GM12873 (cell line): ENCODE measurements at regions not wholly inside any gene's neighbourhood (a gene's known extent, or its start where the extent isn't known, plus 50 kb on each side); places are given as distances from the start of the nearest gene placed in this dataset.

ENCODE experiments used
- TF ChIP-seq, protein P1 (sequence below): IDR thresholded peaks from 2 replicates; pipeline ENCODE4 v1.5.1; 2012; ENCODE audit warnings: low read depth, mild to moderate bottlenecking, moderate library complexity, low read length, control low read depth; ENCODE audit not compliant: insufficient read depth; ENCODE audit errors: missing control alignments

DNA sequence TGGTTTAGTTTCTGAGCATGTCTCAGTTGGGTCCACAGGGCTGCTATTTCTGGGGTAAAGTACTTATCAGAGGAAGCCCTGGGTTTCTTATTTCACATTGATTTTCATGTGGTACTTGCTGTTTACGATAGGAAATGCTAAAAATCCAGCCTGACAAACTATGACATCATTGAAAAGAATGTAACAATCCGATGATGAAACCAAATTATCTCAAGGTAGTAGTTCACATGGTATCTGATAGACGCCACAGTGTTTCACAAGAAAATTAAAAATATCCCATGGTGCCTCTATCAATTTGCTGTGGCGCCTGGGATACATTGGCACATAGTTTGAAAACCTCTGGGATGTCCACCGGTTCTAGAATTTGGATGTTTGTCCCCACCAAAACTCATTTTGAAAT is 418.9 kb upstream of the RPS6KA3 start:
- TF ChIP-seq, protein P1, sequence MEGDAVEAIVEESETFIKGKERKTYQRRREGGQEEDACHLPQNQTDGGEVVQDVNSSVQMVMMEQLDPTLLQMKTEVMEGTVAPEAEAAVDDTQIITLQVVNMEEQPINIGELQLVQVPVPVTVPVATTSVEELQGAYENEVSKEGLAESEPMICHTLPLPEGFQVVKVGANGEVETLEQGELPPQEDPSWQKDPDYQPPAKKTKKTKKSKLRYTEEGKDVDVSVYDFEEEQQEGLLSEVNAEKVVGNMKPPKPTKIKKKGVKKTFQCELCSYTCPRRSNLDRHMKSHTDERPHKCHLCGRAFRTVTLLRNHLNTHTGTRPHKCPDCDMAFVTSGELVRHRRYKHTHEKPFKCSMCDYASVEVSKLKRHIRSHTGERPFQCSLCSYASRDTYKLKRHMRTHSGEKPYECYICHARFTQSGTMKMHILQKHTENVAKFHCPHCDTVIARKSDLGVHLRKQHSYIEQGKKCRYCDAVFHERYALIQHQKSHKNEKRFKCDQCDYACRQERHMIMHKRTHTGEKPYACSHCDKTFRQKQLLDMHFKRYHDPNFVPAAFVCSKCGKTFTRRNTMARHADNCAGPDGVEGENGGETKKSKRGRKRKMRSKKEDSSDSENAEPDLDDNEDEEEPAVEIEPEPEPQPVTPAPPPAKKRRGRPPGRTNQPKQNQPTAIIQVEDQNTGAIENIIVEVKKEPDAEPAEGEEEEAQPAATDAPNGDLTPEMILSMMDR: no peak

DNA sequence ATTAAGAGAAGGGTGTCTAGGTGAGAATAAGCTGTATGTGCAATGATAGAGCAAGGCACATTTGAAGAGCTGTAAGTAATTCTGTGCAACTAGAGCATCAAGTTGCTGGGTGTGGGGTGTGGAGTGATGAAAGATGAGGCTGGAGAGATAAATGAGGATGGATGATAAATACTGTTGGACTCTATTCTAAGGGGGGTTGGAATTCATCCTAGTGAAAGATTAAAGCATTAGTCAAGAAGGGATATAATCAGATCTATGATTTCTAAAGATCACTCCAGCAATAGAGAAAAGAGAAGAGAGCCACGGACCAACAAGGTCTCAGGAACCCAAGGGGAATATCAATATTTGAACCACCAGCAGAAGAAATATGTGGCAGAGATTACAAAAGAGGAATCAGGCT is 415.0 kb upstream of the RPS6KA3 start:
- TF ChIP-seq, protein P1: no peak

DNA sequence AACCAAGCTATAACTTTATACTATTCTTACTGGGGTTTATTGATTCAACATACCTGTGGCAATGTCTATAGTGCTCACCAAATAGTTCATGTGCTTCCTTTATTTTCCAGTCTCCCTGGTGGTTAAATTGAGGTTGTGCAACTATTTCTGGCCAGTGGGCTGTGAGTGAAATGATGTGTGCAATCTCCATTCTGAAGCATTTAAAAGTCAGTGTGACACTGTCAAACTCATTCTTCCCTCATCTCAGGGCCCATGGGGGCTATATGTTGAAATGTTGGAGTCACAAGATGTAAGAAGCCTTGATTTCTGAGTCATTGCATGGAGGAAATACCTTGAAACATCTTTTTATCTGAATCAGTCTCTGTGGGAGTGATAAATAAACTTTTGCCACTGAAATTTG is 414.3 kb upstream of the RPS6KA3 start:
- TF ChIP-seq, protein P1: no peak

DNA sequence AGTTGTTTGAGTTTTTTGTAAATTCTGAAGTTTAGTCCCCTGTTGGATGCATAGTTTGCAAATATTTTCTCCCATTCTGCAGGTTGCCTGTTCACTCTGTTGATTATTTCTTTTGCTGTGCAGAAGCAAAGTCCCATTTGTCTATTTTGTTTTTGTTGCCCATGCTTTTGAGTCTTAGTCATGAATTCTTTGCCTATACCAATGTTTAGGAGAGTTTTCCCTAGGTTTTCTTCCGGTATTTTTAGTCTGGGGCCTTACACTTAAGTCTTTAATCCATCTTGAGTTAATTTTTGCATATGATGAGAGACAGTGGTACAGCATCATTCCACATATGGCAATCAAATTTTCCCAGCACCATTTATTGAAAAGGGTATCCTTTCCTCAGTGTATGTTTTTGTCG is 405.8 kb upstream of the RPS6KA3 start:
- TF ChIP-seq, protein P1: no peak

- TF ChIP-seq, protein P1: no peak
Observed at GRCh38 chrX:20670611-20671010, 403.9 kb upstream of the RPS6KA3 start.

- TF ChIP-seq, protein P1: no peak
Observed at GRCh38 chrX:20668550-20668949, 401.8 kb upstream of the RPS6KA3 start.

DNA sequence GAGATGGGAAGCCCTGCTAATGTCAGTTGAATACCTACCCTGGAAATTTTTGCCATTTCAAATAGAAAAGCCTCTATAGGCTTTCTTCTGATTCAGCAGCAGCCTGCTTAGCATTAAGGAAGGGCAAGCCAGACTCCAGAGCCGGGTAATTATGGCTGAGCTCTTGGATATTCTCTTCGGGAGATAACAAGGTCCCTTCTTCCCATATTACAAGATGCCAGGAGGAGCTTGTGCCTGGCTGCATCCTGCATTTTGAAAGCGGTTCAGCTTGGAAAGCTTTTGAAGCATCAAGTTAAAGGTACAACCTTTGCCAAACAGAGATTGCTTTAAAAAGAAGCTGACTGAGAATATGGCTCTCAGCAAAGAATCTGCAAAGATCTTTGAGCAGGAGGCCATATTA is 399.6 kb upstream of the RPS6KA3 start:
- TF ChIP-seq, protein P1: no peak
